Ishikawa (cell line): ENCODE measurements at regions not wholly inside any gene's neighbourhood (a gene's known extent, or its start where the extent isn't known, plus 50 kb on each side); places are given as distances from the start of the nearest gene placed in this dataset.

Experiments
- CEBPB ChIP-seq: IDR thresholded peaks from 2 replicates; pipeline ENCODE4 v1.6.1; 2012
- CREB1 ChIP-seq: IDR thresholded peaks from 2 replicates; pipeline ENCODE4 v1.6.1; 2012; ENCODE audit warnings: low read depth
- EGR1 ChIP-seq: IDR thresholded peaks from 2 replicates; pipeline ENCODE4 v1.6.1; 2012
- EP300 ChIP-seq: IDR thresholded peaks from 2 replicates; pipeline ENCODE4 v1.6.1; 2012; ENCODE audit warnings: borderline replicate concordance
- FOXM1 ChIP-seq: IDR thresholded peaks from 2 replicates; pipeline ENCODE4 v1.6.1; 2012; ENCODE audit warnings: low read depth, borderline replicate concordance
- MAX ChIP-seq: IDR thresholded peaks from 2 replicates; pipeline ENCODE4 v1.6.1; 2012
- NFIC ChIP-seq: IDR thresholded peaks from 2 replicates; pipeline ENCODE4 v1.6.1; 2012
- RAD21 ChIP-seq: IDR thresholded peaks from 2 replicates; pipeline ENCODE4 v1.6.1; 2012; ENCODE audit warnings: low read depth
- REST ChIP-seq: IDR thresholded peaks from 2 replicates; pipeline ENCODE4 v1.6.1; 2012; ENCODE audit warnings: low read depth, mild to moderate bottlenecking
- TAF1 ChIP-seq: IDR thresholded peaks from 2 replicates; pipeline ENCODE4 v1.6.1; 2012; ENCODE audit warnings: low read depth, mild to moderate bottlenecking
- TCF12 ChIP-seq: IDR thresholded peaks from 2 replicates; pipeline ENCODE4 v1.6.1; 2012; ENCODE audit warnings: low read depth
- TEAD4 ChIP-seq: IDR thresholded peaks from 2 replicates; pipeline ENCODE4 v1.6.1; 2012
- YY1 ChIP-seq: IDR thresholded peaks from 2 replicates; pipeline ENCODE4 v1.6.1; 2012; ENCODE audit warnings: low read depth
- ZBTB7A ChIP-seq: IDR thresholded peaks from 2 replicates; pipeline ENCODE4 v1.6.1; 2012; ENCODE audit warnings: low read depth
- TF ChIP-seq, protein P1 (sequence below): IDR thresholded peaks from 2 replicates; pipeline ENCODE4 v1.6.1; 2012

DNA sequence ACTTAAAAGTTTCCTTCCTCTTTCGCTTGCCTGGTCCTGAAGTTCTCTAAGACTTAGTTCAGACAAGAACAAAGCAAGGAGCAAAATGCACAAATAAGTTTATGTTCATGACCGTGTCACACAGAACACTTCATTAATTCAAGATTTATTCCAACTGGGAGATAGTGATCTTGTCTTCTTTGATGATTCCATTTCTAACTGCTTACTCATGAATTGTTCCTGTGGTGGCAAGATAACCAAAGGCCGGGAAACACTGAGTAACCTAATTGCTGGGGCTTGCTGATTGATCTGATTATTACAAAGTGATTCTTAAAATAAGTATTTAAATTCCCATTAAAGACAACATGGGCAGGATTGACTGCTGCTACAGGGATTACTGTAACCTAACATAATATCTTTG is 1462.9 kb upstream of the RAG2 start:
- no peak for TF ChIP-seq YY1

DNA sequence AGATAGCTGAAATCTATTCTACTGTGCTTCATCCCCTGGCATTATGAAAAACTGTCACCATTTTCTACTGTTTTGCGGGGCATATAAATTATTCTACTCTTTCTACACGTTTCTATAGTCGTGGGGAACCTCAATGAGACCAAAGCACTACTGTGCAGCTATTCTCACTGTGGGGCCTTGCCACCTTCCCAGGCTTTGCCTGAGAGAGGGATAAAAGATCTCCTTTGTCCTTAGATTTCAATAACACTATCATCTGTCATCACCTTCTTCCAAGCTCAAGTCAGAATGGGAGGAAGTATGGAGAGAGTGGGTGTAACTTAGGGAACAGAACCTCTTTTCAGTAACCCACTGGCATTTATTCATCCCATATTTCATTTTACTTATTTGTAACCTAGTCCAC is 1462.1 kb upstream of the RAG2 start:
- TF ChIP-seq YY1 (no peak), REST (no peak), EP300 (no peak), TEAD4 (no peak), NFIC (no peak), TCF12 (no peak), TAF1 (no peak), MAX (no peak), RAD21 (no peak), CREB1 (no peak), EGR1 (no peak), FOXM1 (no peak), ZBTB7A (no peak), CEBPB (no peak)
- TF ChIP-seq, protein P1, sequence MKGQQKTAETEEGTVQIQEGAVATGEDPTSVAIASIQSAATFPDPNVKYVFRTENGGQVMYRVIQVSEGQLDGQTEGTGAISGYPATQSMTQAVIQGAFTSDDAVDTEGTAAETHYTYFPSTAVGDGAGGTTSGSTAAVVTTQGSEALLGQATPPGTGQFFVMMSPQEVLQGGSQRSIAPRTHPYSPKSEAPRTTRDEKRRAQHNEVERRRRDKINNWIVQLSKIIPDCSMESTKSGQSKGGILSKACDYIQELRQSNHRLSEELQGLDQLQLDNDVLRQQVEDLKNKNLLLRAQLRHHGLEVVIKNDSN: no peak

GRCh38 chr11:38046571-38047135 is 1448.6 kb upstream of the RAG2 start:
- TF ChIP-seq CEBPB (no peak), TCF12 (no peak), REST (no peak), RAD21 (no peak), ZBTB7A (no peak), NFIC (no peak), FOXM1 (no peak), EGR1 (no peak), TEAD4 (no peak), CREB1 (no peak)
- TF ChIP-seq, protein P1: no peak

DNA sequence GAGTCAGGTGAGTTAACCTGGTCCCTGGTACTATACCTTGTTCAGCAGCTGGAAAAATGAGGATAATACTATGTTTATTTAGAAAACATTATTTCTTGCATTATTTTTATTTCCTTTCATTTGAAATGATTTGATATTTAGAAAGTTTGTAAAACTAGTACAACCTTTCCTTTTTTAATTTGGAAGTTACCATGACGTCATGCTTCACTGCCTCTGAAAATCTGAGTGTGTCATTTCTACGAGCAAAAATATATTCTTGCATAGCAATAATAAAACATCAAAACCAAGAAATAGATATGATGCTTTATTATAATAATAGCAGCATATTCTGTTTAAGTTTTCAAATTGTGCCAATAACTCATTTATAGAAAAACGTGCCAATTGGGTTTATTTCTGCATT is 1445.0 kb upstream of the RAG2 start:
- TF ChIP-seq TEAD4: no peak

- TF ChIP-seq YY1: no peak
- TF ChIP-seq NFIC: no peak
- TF ChIP-seq EGR1: no peak
- no peak for TF ChIP-seq EP300
Measured at GRCh38 chr11:38038777-38039176, 1440.7 kb upstream of the RAG2 start.

GRCh38 chr11:38019072-38019775 is 1421.2 kb upstream of the RAG2 start:
- TF ChIP-seq RAD21 (peak; percentile 5; the same call in 1 of the 2 replicates), TAF1 (no peak), MAX (no peak), EGR1 (no peak)

DNA sequence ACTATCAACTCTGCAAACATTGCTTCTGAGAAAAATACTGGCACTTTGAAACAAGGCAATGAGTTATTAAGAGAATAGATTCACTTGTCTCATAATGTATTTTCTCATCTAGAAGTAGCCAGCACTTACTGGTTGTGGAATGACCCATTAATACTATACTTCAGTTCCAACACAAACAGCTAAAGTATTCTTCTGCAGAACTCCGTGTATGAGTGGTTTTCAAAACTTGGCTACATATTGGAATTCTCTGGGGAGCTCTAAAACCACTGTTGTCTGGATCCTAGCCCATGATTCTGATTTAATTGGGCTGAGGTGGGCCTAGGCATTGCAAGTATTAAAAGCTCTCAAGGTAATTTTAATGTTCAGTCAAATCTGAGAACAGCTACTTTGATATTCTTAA is 1416.4 kb upstream of the RAG2 start:
- no peak for TF ChIP-seq TCF12
- TF ChIP-seq ZBTB7A: no peak
- no peak for TF ChIP-seq CEBPB
- no peak for TF ChIP-seq REST
- no peak for TF ChIP-seq NFIC
- no peak for TF ChIP-seq FOXM1
- TF ChIP-seq, protein P1: no peak
- no peak for TF ChIP-seq EGR1
- TF ChIP-seq RAD21: no peak
